Large intestine (tissue), 3 donors: ENCODE measurements at regions not wholly inside any gene's neighbourhood (a gene's known extent, or its start where the extent isn't known, plus 50 kb on each side); places are given as distances from the start of the nearest gene placed in this dataset.
A peak's percentile ranks its signal among the peaks of the same experiment; 100 is the strongest.
"Not testable (repeated sequence)": the region's sequence is repeated elsewhere in the genome, so short reads cannot be mapped to it uniquely, and the experiment has no call there.

Source experiments
- DNase-seq, 2 donors: peaks; one replicate each; pipeline versions ENCODE4 v3.0.0 to v3.0.0-alpha.2; 2013
- H3K27ac ChIP-seq: one replicate; pipeline ENCODE4 v1.5.1; 2013; ENCODE audit warnings: low read length
- H3K27me3 ChIP-seq: 2 replicates; pipeline ENCODE4 v1.6.1; 2013; ENCODE audit warnings: low read length; ENCODE audit not compliant: control insufficient read depth, insufficient read depth
- H3K36me3 ChIP-seq: 2 replicates; pipeline ENCODE4 v1.6.1; 2013; ENCODE audit warnings: low read length; ENCODE audit not compliant: control insufficient read depth, insufficient read depth
- H3K4me1 ChIP-seq: one replicate; pipeline ENCODE4 v1.6.1; 2013; ENCODE audit warnings: low read length; ENCODE audit not compliant: control insufficient read depth, insufficient read depth
- H3K4me3 ChIP-seq: one replicate; pipeline ENCODE4 v1.5.1; 2013; ENCODE audit warnings: low read length
- H3K9me3 ChIP-seq: one replicate; pipeline ENCODE4 v1.6.1; 2013; ENCODE audit warnings: mild to moderate bottlenecking, low read depth, low read length, moderate library complexity; ENCODE audit not compliant: control insufficient read depth
- WGBS: methylation state at CpG from one replicate; pipeline ENCODE4 v1.1.5; 2013; ENCODE audit warnings: low lambda C conversion rate; ENCODE audit not compliant: insufficient coverage; 5-methylcytosine and 5-hydroxymethylcytosine counted together

DNA sequence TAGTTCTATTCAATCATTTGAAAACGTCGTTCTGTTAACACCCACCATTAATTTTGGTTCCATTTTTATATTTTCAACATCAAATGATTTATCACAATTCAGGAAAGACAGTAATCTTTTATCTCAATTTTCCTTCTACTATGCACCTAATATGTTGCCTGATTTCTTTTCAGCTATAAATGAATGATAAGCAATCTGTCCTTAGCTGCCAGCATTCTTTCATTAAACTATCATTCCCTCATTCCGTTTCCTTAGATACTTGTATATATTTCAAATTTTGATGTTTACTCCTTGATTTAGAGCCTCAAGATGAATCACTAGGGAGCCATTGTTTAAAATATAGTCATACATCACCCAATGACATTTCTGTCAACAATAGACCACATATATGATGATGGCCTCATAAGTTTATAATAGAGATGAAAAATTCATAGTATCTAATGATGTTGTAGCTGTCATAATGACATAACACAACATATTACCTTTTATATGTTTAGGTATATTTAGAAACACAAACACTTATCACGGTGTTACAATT is 661.7 kb downstream of the IPMK start:
- no peaks in the 10 kb centered on the region for H3K4me1 ChIP-seq
- no peaks in the 10 kb centered on the region for H3K36me3 ChIP-seq
- WGBS: 91% methylated on average over 2 of the region's 4 CpGs
- no peak overlapping the region for H3K4me3 ChIP-seq
- no peak for DNase-seq
- no peaks in the 10 kb centered on the region for H3K9me3 ChIP-seq
- H3K27ac ChIP-seq: no peak overlapping the region
- H3K27me3 ChIP-seq: no peaks in the 10 kb centered on the region

DNA sequence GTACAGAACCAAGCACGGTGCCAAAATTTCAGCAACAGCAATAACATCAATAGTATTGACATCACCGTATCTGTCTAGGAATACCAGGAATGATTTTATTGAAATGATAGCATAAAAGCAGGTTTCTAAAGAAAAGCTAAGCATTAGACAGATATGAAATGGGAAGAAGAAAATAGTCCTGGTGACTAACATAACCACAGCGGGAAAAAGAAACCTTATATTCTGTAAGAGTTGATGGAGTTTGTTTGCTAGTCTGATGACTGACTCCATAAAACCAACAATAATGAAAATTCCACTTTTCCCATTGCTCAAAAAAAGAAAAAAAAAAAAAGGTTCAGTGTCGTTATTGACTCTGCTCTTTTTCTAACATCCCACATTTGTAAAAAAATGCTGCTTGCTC is 668.3 kb downstream of the IPMK start:
- WGBS: no CpG with 5 or more reads among the region's 4 CpGs
- Histone ChIP-seq H3K4me1 (no peaks in the 10 kb centered on the region), H3K27me3 (no peaks in the 10 kb centered on the region), H3K36me3 (no peaks in the 10 kb centered on the region), H3K27ac (no peak overlapping the region), H3K9me3 (no peaks in the 10 kb centered on the region), H3K4me3 (no peak overlapping the region)
- DNase-seq: no peak

- Histone ChIP-seq H3K27ac (no peak overlapping the region), H3K27me3 (no peaks in the 10 kb centered on the region), H3K36me3 (no peaks in the 10 kb centered on the region), H3K4me1 (no peaks in the 10 kb centered on the region), H3K9me3 (no peaks in the 10 kb centered on the region), H3K4me3 (no peak overlapping the region)
- no peak for DNase-seq
- WGBS: no CpG with 5 or more reads among the region's 1 CpG
Observed at GRCh38 chr10:57593983-57594573, 673.6 kb downstream of the IPMK start.

- Histone ChIP-seq H3K4me1 (no peaks in the 10 kb centered on the region), H3K27me3 (no peaks in the 10 kb centered on the region), H3K9me3 (no peaks in the 10 kb centered on the region), H3K27ac (no peak overlapping the region), H3K36me3 (no peaks in the 10 kb centered on the region), H3K4me3 (no peak overlapping the region)
- DNase-seq: peak in 1 of 2 donors; percentile 10
Observed at GRCh38 chr10:57579926-57580325, 687.8 kb downstream of the IPMK start.

DNA sequence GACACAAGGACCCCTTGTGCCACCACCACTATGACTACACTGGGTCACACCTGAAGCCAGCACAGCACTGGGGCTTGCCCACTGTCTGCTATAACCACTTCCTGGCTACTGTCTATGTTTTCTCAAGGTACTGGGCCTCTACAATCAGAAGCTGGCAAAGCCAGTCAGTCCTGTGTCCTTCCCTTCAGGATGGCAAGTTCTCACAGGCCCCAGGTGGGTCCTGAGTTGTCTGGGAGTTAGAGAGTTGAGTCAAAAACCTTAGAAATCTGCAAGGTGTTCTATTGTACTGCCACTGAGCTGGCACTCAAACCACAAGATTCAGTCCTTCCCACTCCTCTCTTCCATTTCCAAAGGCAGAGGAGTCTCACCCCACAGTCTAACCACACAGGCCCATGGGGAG is 705.5 kb downstream of the IPMK start:
- no peak overlapping the region for H3K27ac ChIP-seq
- H3K9me3 ChIP-seq: no peaks in the 10 kb centered on the region
- H3K4me3 ChIP-seq: no peak overlapping the region
- H3K27me3 ChIP-seq: no peaks in the 10 kb centered on the region
- DNase-seq: no peak
- no peaks in the 10 kb centered on the region for H3K4me1 ChIP-seq
- no peaks in the 10 kb centered on the region for H3K36me3 ChIP-seq

- DNase-seq, H3K27ac ChIP-seq, H3K4me1 ChIP-seq, H3K36me3 ChIP-seq, H3K4me3 ChIP-seq, H3K9me3 ChIP-seq, H3K27me3 ChIP-seq: not testable (repeated sequence)
- no CpG with 5 or more reads among the region's 5 CpGs for WGBS
Observed at GRCh38 chr10:57551774-57552173, 715.9 kb downstream of the IPMK start.

- Histone ChIP-seq H3K36me3 (no peaks in the 10 kb centered on the region), H3K4me1 (peaks cover 3% of the 10 kb centered on the region), H3K4me3 (no peak overlapping the region), H3K27ac (peak overlapping the region; percentile 68), H3K27me3 (no peaks in the 10 kb centered on the region), H3K9me3 (no peaks in the 10 kb centered on the region)
- no CpG with 5 or more reads among the region's 3 CpGs for WGBS
- peak; percentile 75 to 82 for DNase-seq
Observed at GRCh38 chr10:57535306-57535705, 732.4 kb downstream of the IPMK start.

DNA sequence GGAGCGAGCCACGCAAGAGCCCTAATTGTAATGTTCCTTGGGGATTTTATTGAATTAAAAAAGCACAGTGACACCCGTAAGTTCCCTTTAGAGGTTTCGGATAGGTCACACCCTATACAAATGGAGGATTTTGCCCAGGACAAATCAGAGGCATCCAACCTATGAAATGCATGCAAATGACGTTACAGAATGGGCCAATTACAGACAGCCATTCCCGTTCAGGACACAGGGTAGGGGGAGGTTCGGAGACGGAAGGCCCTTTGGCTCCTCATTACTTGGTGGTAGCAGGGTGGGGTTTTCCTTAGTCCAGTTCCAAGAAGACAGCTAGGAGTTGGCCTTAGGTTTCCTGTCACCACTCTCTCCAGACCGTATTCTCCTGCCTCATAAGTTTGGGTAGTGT is 754.1 kb downstream of the IPMK start:
- Histone ChIP-seq H3K36me3 (no peaks in the 10 kb centered on the region), H3K27ac (no peak overlapping the region), H3K4me1 (no peaks in the 10 kb centered on the region), H3K4me3 (no peak overlapping the region), H3K27me3 (no peaks in the 10 kb centered on the region), H3K9me3 (no peaks in the 10 kb centered on the region)
- DNase-seq: no peak
- WGBS: no CpG with 5 or more reads among the region's 9 CpGs

GRCh38 chr10:57507788-57508187 is 759.9 kb downstream of the IPMK start:
- H3K27me3 ChIP-seq: no peaks in the 10 kb centered on the region
- no peaks in the 10 kb centered on the region for H3K9me3 ChIP-seq
- no peak overlapping the region for H3K27ac ChIP-seq
- WGBS: no CpG with 5 or more reads among the region's 5 CpGs
- H3K4me1 ChIP-seq: no peaks in the 10 kb centered on the region
- no peaks in the 10 kb centered on the region for H3K36me3 ChIP-seq
- DNase-seq: no peak
- no peak overlapping the region for H3K4me3 ChIP-seq

DNA sequence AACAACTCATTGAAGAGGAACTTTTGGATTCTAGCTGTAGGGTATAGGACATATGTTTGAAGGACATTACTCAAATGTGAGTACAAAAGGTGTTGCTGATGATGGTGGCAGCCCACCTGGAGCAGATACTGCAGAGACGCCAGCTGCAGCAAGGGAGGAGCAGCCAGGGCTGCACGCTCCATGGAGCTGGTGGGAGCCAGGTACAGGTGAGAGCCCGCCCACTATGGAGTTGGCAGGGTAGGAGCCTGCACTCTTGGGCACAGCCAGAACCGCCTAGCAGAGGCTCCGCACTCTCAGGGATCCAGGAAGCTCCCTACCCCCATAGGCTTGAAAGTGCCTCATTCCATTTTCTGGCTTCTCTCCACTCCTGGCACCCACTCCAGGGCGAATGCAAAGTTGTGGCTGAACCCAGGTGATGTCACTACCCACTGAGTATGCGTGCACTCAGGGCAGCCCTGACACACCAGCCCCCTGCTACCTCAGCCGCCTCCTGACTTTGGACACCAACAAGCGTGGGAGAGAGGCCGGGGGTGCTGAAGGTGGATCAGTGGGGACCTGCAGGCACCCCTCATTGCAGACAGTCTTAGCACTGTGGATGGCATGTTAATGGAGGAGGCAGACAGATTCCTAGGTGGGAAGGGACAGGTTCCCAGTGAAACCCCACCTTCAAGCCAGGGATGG is 761.1 kb downstream of the IPMK start:
- no CpG with 5 or more reads among the region's 10 CpGs for WGBS
- no peak for DNase-seq
- no peak overlapping the region for H3K4me3 ChIP-seq
- H3K36me3 ChIP-seq: no peaks in the 10 kb centered on the region
- no peaks in the 10 kb centered on the region for H3K27me3 ChIP-seq
- no peaks in the 10 kb centered on the region for H3K4me1 ChIP-seq
- H3K9me3 ChIP-seq: no peaks in the 10 kb centered on the region
- no peak overlapping the region for H3K27ac ChIP-seq

GRCh38 chr10:57494486-57494885 is 773.2 kb downstream of the IPMK start:
- Histone ChIP-seq H3K27me3 (no peaks in the 10 kb centered on the region), H3K4me3 (no peak overlapping the region), H3K27ac (no peak overlapping the region), H3K4me1 (no peaks in the 10 kb centered on the region), H3K9me3 (no peaks in the 10 kb centered on the region), H3K36me3 (no peaks in the 10 kb centered on the region)
- no peak for DNase-seq
- no CpG with 5 or more reads among the region's 2 CpGs for WGBS
